Keratinocyte (primary cell): ENCODE measurements at regions not wholly inside any gene's neighbourhood (a gene's known extent, or its start where the extent isn't known, plus 50 kb on each side); places are given as distances from the start of the nearest gene placed in this dataset.

ENCODE experiments used
- CTCF ChIP-seq, 3 experiments: IDR thresholded peaks in 1 of 3; conservative IDR thresholded peaks in 1 of 3; optimal IDR thresholded peaks in 1 of 3; 2 replicates in 2 of 3; 3 replicates in 1 of 3; pipeline versions ENCODE3 to v1.5.1; 2011; ENCODE audit warnings: low read length in 3 of 3, mild to moderate bottlenecking in 3 of 3, moderate library complexity in 2 of 3, control low read depth in 1 of 3, inconsistent platforms in 1 of 3; ENCODE audit not compliant: insufficient read depth in 2 of 3; ENCODE audit errors: extremely low read depth in 1 of 3
- EZH2 ChIP-seq: IDR thresholded peaks from one replicate; pipeline ENCODE4 v1.6.1; 2012; ENCODE audit warnings: inconsistent platforms, mild to moderate bottlenecking, low read length, moderate library complexity

GRCh38 chr4:64960516-64960915 lies 551.3 kb upstream of the TECRL start:
- TF ChIP-seq CTCF (optimal IDR thresholded peaks at IDR 0.05 in 1 of 3, IDR thresholded peaks at IDR 0.05 in 1 of 3, conservative IDR thresholded peaks at IDR 0.05 in 1 of 3; ENCODE audit: extremely low read depth in 1 of 3, insufficient read depth in 2 of 3, low read length in 3 of 3) (no peak), EZH2 (no peak)
